Mesendoderm (in vitro differentiated cells): ENCODE measurements at regions not wholly inside any gene's neighbourhood (a gene's known extent, or its start where the extent isn't known, plus 50 kb on each side); places are given as distances from the start of the nearest gene placed in this dataset.

Experiments used
- DNase-seq: peaks from one replicate; pipeline ENCODE4 v3.0.0; 2013
- H2AK5ac ChIP-seq: 2 replicates; pipeline ENCODE4 v1.6.1; 2013; ENCODE audit warnings: low read length, inconsistent platforms
- H2BK120ac ChIP-seq: 2 replicates; pipeline ENCODE4 v1.6.1; 2013; ENCODE audit warnings: low read depth, mild to moderate bottlenecking, low read length, moderate library complexity, mixed read lengths
- H2BK15ac ChIP-seq: replicated peaks from 2 replicates; pipeline ENCODE4 v1.6.1; 2013; ENCODE audit warnings: low read depth, mild to moderate bottlenecking, moderate library complexity
- H2BK5ac ChIP-seq: 2 replicates; pipeline ENCODE4 v1.6.1; 2013; ENCODE audit warnings: low read length, inconsistent platforms
- H3K18ac ChIP-seq: 2 replicates; pipeline ENCODE4 v1.6.1; 2013; ENCODE audit warnings: mild to moderate bottlenecking, low read length, mixed read lengths
- H3K23ac ChIP-seq: one replicate; pipeline ENCODE4 v1.6.1; 2013; ENCODE audit warnings: low read length
- H3K27ac ChIP-seq: 2 replicates; pipeline ENCODE4 v1.5.1; 2013; ENCODE audit warnings: low read depth, mild to moderate bottlenecking, inconsistent platforms, low read length, moderate library complexity
- H3K27me3 ChIP-seq: 2 replicates; pipeline ENCODE4 v1.6.1; 2013; ENCODE audit warnings: low read length, control low read depth, mild to moderate bottlenecking, inconsistent platforms; ENCODE audit not compliant: insufficient read depth, poor library complexity
- H3K36me3 ChIP-seq: 2 replicates; pipeline ENCODE4 v1.6.1; 2013; ENCODE audit warnings: low read length, inconsistent platforms; ENCODE audit not compliant: control insufficient read depth, insufficient read depth
- H3K4ac ChIP-seq: one replicate; pipeline ENCODE4 v1.6.1; 2013; ENCODE audit warnings: low read depth, mild to moderate bottlenecking, low read length, moderate library complexity
- H3K4me1 ChIP-seq: 2 replicates; pipeline ENCODE4 v1.6.1; 2013; ENCODE audit warnings: low read depth, low read length, inconsistent platforms; ENCODE audit not compliant: control insufficient read depth
- H3K4me2 ChIP-seq: 2 replicates; pipeline ENCODE4 v1.6.1; 2013; ENCODE audit warnings: low read length
- H3K4me3 ChIP-seq: 2 replicates; pipeline ENCODE4 v1.5.1; 2013; ENCODE audit warnings: mild to moderate bottlenecking, low read length
- H3K56ac ChIP-seq: one replicate; pipeline ENCODE4 v1.6.1; 2013; ENCODE audit warnings: low read length
- H3K79me1 ChIP-seq: 2 replicates; pipeline ENCODE4 v1.6.1; 2013; ENCODE audit warnings: low read length, inconsistent platforms
- H3K79me2 ChIP-seq: 2 replicates; pipeline ENCODE4 v1.6.1; 2013; ENCODE audit warnings: mild to moderate bottlenecking, low read length; ENCODE audit not compliant: control insufficient read depth, insufficient read depth
- H3K9ac ChIP-seq: 2 replicates; pipeline ENCODE4 v1.6.1; 2013; ENCODE audit warnings: low read length, inconsistent platforms
- H4K5ac ChIP-seq: one replicate; pipeline ENCODE4 v1.6.1; 2013; ENCODE audit warnings: low read length
- H4K8ac ChIP-seq: one replicate; pipeline ENCODE4 v1.6.1; 2013; ENCODE audit warnings: low read depth, mild to moderate bottlenecking, control low read depth, low read length, moderate library complexity
- WGBS: extraction: QIAGEN DNeasy Blood & Tissue Kit; methylation state at CpG from one replicate; pipeline ENCODE4 v1.1.7; 2013; ENCODE audit warnings: low lambda C conversion rate, missing lambda C conversion rate; ENCODE audit not compliant: insufficient coverage; ENCODE audit errors: extremely low coverage; 5-methylcytosine and 5-hydroxymethylcytosine counted together

DNA sequence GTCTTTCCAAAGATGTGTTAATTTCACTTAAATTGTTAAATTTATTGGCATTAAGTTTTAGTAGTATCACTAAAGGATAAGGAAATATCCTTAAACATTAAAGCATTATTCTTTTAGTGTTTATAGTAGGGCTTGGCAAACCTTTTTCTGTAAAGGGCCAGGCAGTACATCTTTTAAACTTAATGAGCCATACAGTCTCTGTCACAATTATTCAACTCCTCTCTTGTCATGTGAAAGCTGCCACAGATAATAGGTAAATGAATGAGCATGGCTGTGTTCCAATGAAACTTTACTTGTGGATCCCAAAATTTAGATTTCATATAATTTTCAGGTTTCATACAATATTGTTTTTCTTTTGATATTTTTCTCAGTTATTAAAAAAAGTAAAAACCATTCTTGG is 268.2 kb upstream of the C11orf87 start:
- Histone ChIP-seq H3K56ac (no peak overlapping the region), H3K4ac (no peak overlapping the region), H3K79me2 (no peaks in the 10 kb centered on the region), H2BK15ac (no peak overlapping the region), H3K4me1 (no peaks in the 10 kb centered on the region), H3K4me2 (no peak overlapping the region), H4K8ac (no peak overlapping the region), H3K9ac (no peak overlapping the region), H2BK120ac (no peak overlapping the region), H3K23ac (no peak overlapping the region), H3K4me3 (no peak overlapping the region), H3K27me3 (no peaks in the 10 kb centered on the region), H3K18ac (no peak overlapping the region), H2BK5ac (no peak overlapping the region), H4K5ac (no peak overlapping the region), H2AK5ac (no peak overlapping the region), H3K79me1 (no peaks in the 10 kb centered on the region), H3K36me3 (no peaks in the 10 kb centered on the region), H3K27ac (no peak overlapping the region)
- no peak for DNase-seq

DNA sequence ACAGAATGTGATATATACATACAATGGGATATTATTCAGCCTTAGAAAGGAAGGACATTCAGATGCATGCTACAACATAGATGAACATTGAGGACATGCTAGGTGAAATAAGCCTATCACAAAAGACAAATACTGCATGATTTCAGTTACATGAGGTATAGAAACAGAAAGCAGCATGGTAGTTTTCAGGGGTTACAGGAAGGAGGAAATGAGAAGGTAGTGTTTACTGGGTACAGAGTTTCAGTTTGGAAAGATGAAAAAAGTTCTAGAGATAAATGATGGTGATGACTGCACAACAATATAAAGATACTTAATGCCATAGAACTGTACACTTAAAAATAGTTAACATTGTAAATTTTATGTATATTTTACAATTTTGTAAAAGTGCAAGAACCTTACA is 266.7 kb upstream of the C11orf87 start:
- Histone ChIP-seq H3K79me2 (no peaks in the 10 kb centered on the region), H2BK120ac (no peak overlapping the region), H2BK15ac (no peak overlapping the region), H4K5ac (no peak overlapping the region), H3K4ac (no peak overlapping the region), H3K4me1 (no peaks in the 10 kb centered on the region), H3K27ac (no peak overlapping the region), H3K79me1 (no peaks in the 10 kb centered on the region), H2BK5ac (no peak overlapping the region), H3K9ac (no peak overlapping the region), H3K23ac (no peak overlapping the region), H4K8ac (no peak overlapping the region), H3K27me3 (no peaks in the 10 kb centered on the region), H3K4me2 (no peak overlapping the region), H3K36me3 (no peaks in the 10 kb centered on the region), H3K18ac (no peak overlapping the region), H3K4me3 (no peak overlapping the region), H3K56ac (no peak overlapping the region), H2AK5ac (no peak overlapping the region)
- DNase-seq = no peak

DNA sequence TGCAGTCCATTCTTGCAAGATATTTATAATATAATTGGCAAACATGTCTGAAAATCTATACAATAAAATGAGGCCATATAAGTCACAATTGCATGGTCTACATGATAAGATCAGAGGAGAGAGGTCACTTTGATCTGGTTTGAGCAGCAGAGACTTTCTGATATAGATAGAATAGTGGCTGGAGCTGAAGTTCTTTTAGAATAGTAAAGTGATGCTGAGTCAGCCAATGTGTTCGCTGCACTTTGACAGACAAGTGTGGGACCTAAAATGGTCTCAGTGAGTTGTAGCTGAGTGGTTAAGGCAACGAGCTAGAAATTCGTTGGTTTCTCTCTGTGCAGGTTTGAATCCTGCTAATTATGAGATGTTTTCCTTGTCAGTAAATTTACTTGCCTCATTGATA is 257.0 kb upstream of the C11orf87 start:
- WGBS = no CpG with 5 or more reads among the region's 3 CpGs
- H2BK5ac ChIP-seq = no peak overlapping the region
- H3K23ac ChIP-seq = no peak overlapping the region
- no peak overlapping the region for H3K4me2 ChIP-seq
- no peaks in the 10 kb centered on the region for H3K79me2 ChIP-seq
- H3K9ac ChIP-seq = no peak overlapping the region
- no peak overlapping the region for H2AK5ac ChIP-seq
- no peaks in the 10 kb centered on the region for H3K4me1 ChIP-seq
- no peak overlapping the region for H2BK15ac ChIP-seq
- DNase-seq = no peak
- H4K5ac ChIP-seq = no peak overlapping the region
- no peak overlapping the region for H3K18ac ChIP-seq
- H3K4me3 ChIP-seq = no peak overlapping the region
- H3K36me3 ChIP-seq = no peaks in the 10 kb centered on the region
- no peak overlapping the region for H2BK120ac ChIP-seq
- no peaks in the 10 kb centered on the region for H3K27me3 ChIP-seq
- no peak overlapping the region for H3K27ac ChIP-seq
- no peak overlapping the region for H4K8ac ChIP-seq
- no peaks in the 10 kb centered on the region for H3K79me1 ChIP-seq
- no peak overlapping the region for H3K4ac ChIP-seq
- H3K56ac ChIP-seq = no peak overlapping the region

- H2BK5ac ChIP-seq = no peak overlapping the region
- no peaks in the 10 kb centered on the region for H3K79me2 ChIP-seq
- H3K4me2 ChIP-seq = no peak overlapping the region
- no peak overlapping the region for H4K8ac ChIP-seq
- H2BK15ac ChIP-seq = no peak overlapping the region
- no peak overlapping the region for H2AK5ac ChIP-seq
- no peak for DNase-seq
- no peak overlapping the region for H3K18ac ChIP-seq
- H2BK120ac ChIP-seq = no peak overlapping the region
- no peak overlapping the region for H4K5ac ChIP-seq
- WGBS = no CpG with 5 or more reads among the region's 2 CpGs
- no peak overlapping the region for H3K4ac ChIP-seq
- no peaks in the 10 kb centered on the region for H3K79me1 ChIP-seq
- no peak overlapping the region for H3K23ac ChIP-seq
- H3K27me3 ChIP-seq = no peaks in the 10 kb centered on the region
- H3K4me3 ChIP-seq = no peak overlapping the region
- H3K56ac ChIP-seq = no peak overlapping the region
- H3K4me1 ChIP-seq = no peaks in the 10 kb centered on the region
- H3K36me3 ChIP-seq = no peaks in the 10 kb centered on the region
- no peak overlapping the region for H3K27ac ChIP-seq
- no peak overlapping the region for H3K9ac ChIP-seq
Measured at GRCh38 chr11:109166441-109166840, 255.5 kb upstream of the C11orf87 start.

GRCh38 chr11:109173504-109173903 is 248.5 kb upstream of the C11orf87 start:
- H4K8ac ChIP-seq = no peak overlapping the region
- no peak overlapping the region for H3K4ac ChIP-seq
- no peaks in the 10 kb centered on the region for H3K79me1 ChIP-seq
- no peaks in the 10 kb centered on the region for H3K79me2 ChIP-seq
- no peaks in the 10 kb centered on the region for H3K36me3 ChIP-seq
- no peak overlapping the region for H3K4me2 ChIP-seq
- H3K9ac ChIP-seq = no peak overlapping the region
- no peak overlapping the region for H3K18ac ChIP-seq
- H2BK5ac ChIP-seq = no peak overlapping the region
- no peak overlapping the region for H2BK15ac ChIP-seq
- H3K23ac ChIP-seq = no peak overlapping the region
- no peaks in the 10 kb centered on the region for H3K27me3 ChIP-seq
- no peak overlapping the region for H3K56ac ChIP-seq
- H2BK120ac ChIP-seq = no peak overlapping the region
- H4K5ac ChIP-seq = no peak overlapping the region
- H3K4me3 ChIP-seq = no peak overlapping the region
- no peak overlapping the region for H2AK5ac ChIP-seq
- no peaks in the 10 kb centered on the region for H3K4me1 ChIP-seq
- DNase-seq = no peak
- no peak overlapping the region for H3K27ac ChIP-seq

GRCh38 chr11:109184376-109184775 is 237.6 kb upstream of the C11orf87 start:
- H3K36me3 ChIP-seq = no peaks in the 10 kb centered on the region
- no peaks in the 10 kb centered on the region for H3K27me3 ChIP-seq
- no peaks in the 10 kb centered on the region for H3K4me1 ChIP-seq
- H3K56ac ChIP-seq = no peak overlapping the region
- H3K4ac ChIP-seq = no peak overlapping the region
- H3K23ac ChIP-seq = no peak overlapping the region
- no peak overlapping the region for H3K4me2 ChIP-seq
- no peak overlapping the region for H2BK120ac ChIP-seq
- H2BK15ac ChIP-seq = no peak overlapping the region
- no peak overlapping the region for H3K4me3 ChIP-seq
- H4K5ac ChIP-seq = no peak overlapping the region
- DNase-seq = no peak
- no peak overlapping the region for H3K9ac ChIP-seq
- no peak overlapping the region for H2BK5ac ChIP-seq
- H3K79me2 ChIP-seq = no peaks in the 10 kb centered on the region
- H4K8ac ChIP-seq = no peak overlapping the region
- H3K79me1 ChIP-seq = no peaks in the 10 kb centered on the region
- H3K27ac ChIP-seq = no peak overlapping the region
- no peak overlapping the region for H2AK5ac ChIP-seq
- WGBS = no CpG with 5 or more reads among the region's 1 CpG
- H3K18ac ChIP-seq = no peak overlapping the region
